ENCODE measurements at regions not wholly inside any gene's neighbourhood (a gene's known extent, or its start where the extent isn't known, plus 50 kb on each side); places are given as distances from the start of the nearest gene placed in this dataset.

DNA sequence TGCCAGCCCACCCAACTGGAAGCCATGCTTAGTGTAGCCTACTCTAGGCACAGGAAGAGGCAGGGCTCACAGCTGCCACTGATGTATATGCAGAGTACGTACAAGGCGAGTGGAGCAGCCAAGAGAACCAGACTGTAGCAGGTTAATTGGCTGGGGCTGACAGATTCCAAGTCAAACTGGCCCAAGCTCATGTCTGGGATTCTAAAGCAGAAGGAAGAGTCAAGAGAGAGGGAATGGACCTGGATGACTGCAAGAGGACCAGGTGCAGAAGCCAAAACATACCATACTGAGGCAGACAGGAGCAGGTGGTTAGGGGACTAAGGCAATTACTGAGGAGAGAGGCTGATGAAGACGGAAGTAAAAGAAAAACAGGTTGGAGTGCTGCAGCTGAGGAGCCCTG is 51.3 kb upstream of the LRRN2 start:
- 49 to 73% (median 65%) methylated on average over 3 of the region's 3 CpGs for WGBS, 3 donors
- no peaks in the 10 kb centered on the region for H3K4me1 ChIP-seq (ENCODE audit: control insufficient read depth in 3 of 3, insufficient read depth in 2 of 3, low read depth in 1 of 3, low read length in 2 of 3)
- peaks cover 0 to 10% (median 0%) of the 10 kb centered on the region in 3 donors for H3K27me3 ChIP-seq (ENCODE audit: control insufficient read depth in 3 of 3, insufficient read depth in 3 of 3, low read length in 3 of 3)
- no peak overlapping the region for H3K4me3 ChIP-seq (ENCODE audit: low read depth in 1 of 3, low read length in 3 of 3)
- H3K27ac ChIP-seq (ENCODE audit: low read depth in 1 of 3, low read length in 2 of 3) = no peak overlapping the region
- no peaks in the 10 kb centered on the region for H3K36me3 ChIP-seq (ENCODE audit: control insufficient read depth in 3 of 3, insufficient read depth in 2 of 3, low read depth in 1 of 3, low read length in 3 of 3)
- DNase-seq = no peak
- no peak for FAIRE-seq
- H3K9me3 ChIP-seq (ENCODE audit: control insufficient read depth in 2 of 2, insufficient read depth in 1 of 2, low read depth in 1 of 2, low read length in 1 of 2) = peaks cover 0 to 3% of the 10 kb centered on the region in 2 donors

DNA sequence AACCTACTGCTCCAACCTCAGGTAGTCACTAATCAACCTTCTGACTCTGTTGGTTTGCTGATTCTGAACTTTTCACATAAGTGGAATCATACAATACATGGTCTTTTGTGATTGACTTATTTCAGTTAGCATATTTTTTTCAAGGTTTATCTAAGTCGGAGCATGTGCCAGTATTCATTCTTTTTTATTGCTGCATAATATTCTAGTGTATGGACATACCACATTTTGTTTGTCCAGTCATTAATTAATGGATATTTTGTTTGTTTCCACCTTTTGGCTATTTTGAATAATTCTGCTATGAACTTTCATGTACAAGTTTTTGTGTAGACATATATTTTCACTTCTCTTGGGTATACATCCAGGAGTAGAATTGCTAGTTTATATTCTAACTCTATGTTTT is 53.0 kb upstream of the LRRN2 start:
- H3K9me3 ChIP-seq (ENCODE audit: control insufficient read depth in 2 of 2, insufficient read depth in 1 of 2, low read depth in 1 of 2, low read length in 1 of 2) = peaks cover 0 to 3% of the 10 kb centered on the region in 2 donors
- peaks cover 0 to 15% (median 2%) of the 10 kb centered on the region in 3 donors for H3K27me3 ChIP-seq (ENCODE audit: control insufficient read depth in 3 of 3, insufficient read depth in 3 of 3, low read length in 3 of 3)
- no peaks in the 10 kb centered on the region for H3K36me3 ChIP-seq (ENCODE audit: control insufficient read depth in 3 of 3, insufficient read depth in 2 of 3, low read depth in 1 of 3, low read length in 3 of 3)
- no peak for DNase-seq
- no peaks in the 10 kb centered on the region for H3K4me1 ChIP-seq (ENCODE audit: control insufficient read depth in 3 of 3, insufficient read depth in 2 of 3, low read depth in 1 of 3, low read length in 2 of 3)
- no peak overlapping the region for H3K27ac ChIP-seq (ENCODE audit: low read depth in 1 of 3, low read length in 2 of 3)
- no peak overlapping the region for H3K4me3 ChIP-seq (ENCODE audit: low read depth in 1 of 3, low read length in 3 of 3)
- FAIRE-seq = no peak
- 84 to 89% (median 88%) methylated on average over 1 of the region's 1 CpG for WGBS, 3 donors

DNA sequence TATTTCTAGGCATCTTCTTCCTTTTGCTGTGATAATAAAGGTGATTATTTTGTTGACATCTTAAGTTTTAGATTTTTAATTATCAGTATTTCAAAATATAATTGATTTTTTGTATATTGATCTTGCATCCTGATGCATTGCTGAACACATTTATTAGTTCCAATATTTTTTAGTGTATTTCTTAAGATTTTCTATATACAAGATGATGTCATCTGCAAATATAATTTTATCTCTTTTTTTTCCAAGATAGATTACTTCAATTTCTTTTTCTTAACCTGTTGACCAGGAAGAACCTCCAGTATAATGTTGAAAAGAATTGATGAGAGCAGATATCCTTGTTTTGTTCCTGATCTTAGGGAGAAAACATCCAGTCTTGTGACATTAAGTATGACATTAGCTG is 54.8 kb upstream of the LRRN2 start:
- no peak for DNase-seq
- Histone ChIP-seq H3K27ac (ENCODE audit: low read depth in 1 of 3, low read length in 2 of 3) (no peak overlapping the region), H3K36me3 (ENCODE audit: control insufficient read depth in 3 of 3, insufficient read depth in 2 of 3, low read depth in 1 of 3, low read length in 3 of 3) (no peaks in the 10 kb centered on the region), H3K27me3 (ENCODE audit: control insufficient read depth in 3 of 3, insufficient read depth in 3 of 3, low read length in 3 of 3) (peaks cover 0 to 14% (median 5%) of the 10 kb centered on the region in 3 donors), H3K4me3 (ENCODE audit: low read depth in 1 of 3, low read length in 3 of 3) (no peak overlapping the region), H3K4me1 (ENCODE audit: control insufficient read depth in 3 of 3, insufficient read depth in 2 of 3, low read depth in 1 of 3, low read length in 2 of 3) (no peaks in the 10 kb centered on the region), H3K9me3 (ENCODE audit: control insufficient read depth in 2 of 2, insufficient read depth in 1 of 2, low read depth in 1 of 2, low read length in 1 of 2) (no peaks in the 10 kb centered on the region)
- no peak for FAIRE-seq

DNA sequence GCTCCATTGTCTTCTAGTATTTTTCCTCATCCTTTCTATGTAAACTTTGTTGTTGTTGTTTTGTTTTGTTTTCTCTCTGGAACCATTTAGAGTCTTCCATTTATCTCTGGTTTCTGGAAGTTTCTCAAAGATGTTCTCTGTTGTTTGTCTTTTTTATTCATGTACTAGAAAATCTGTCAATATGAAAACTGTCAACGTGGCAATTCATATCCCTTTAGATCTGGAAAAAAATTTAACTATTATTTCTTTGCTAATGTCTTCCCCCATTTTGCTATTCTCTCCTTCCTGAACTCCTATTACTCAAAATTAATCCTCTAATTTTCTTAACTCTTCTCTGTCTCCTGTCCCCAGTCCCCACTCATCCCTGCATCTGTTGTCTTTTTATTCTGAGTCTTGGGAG is 55.9 kb upstream of the LRRN2 start:
- DNase-seq = no peak
- 62 to 82% (median 74%) methylated on average over 1 of the region's 1 CpG for WGBS, 3 donors
- Histone ChIP-seq H3K27ac (ENCODE audit: low read depth in 1 of 3, low read length in 2 of 3) (no peak overlapping the region), H3K4me1 (ENCODE audit: control insufficient read depth in 3 of 3, insufficient read depth in 2 of 3, low read depth in 1 of 3, low read length in 2 of 3) (no peaks in the 10 kb centered on the region), H3K27me3 (ENCODE audit: control insufficient read depth in 3 of 3, insufficient read depth in 3 of 3, low read length in 3 of 3) (peaks cover 0 to 14% (median 5%) of the 10 kb centered on the region in 3 donors), H3K4me3 (ENCODE audit: low read depth in 1 of 3, low read length in 3 of 3) (no peak overlapping the region), H3K36me3 (ENCODE audit: control insufficient read depth in 3 of 3, insufficient read depth in 2 of 3, low read depth in 1 of 3, low read length in 3 of 3) (no peaks in the 10 kb centered on the region), H3K9me3 (ENCODE audit: control insufficient read depth in 2 of 2, insufficient read depth in 1 of 2, low read depth in 1 of 2, low read length in 1 of 2) (no peaks in the 10 kb centered on the region)
- no peak for FAIRE-seq

DNA sequence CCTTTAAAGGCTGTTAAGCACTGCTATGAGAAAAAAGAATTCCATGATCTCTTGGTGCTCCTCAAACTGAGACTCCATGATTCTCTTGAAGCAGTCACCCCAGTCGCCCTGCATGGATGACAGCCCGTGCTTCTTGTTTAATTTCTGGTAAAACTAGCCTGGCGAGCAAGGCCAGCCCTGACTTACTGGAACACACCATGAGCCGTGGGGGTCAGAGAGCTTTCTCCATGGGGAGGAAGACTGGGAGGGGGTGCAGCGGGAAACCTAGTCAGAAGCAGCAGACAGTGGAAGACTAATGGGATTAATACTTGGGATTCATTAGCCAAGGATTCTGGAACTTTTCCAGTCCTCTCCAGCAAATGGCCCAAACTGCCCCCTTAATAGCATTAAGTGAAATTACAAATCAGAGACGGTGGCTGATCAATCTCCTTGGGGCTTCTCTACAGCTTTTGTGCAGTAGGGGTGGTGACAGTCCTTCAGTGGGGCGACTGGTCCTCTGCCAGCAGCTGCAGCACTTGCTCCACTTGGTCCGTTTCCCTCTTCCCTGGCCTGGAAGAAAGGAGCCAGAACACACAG is 57.2 kb upstream of the LRRN2 start:
- FAIRE-seq = no peak
- Histone ChIP-seq H3K27ac (ENCODE audit: low read depth in 1 of 3, low read length in 2 of 3) (no peak overlapping the region), H3K4me3 (ENCODE audit: low read depth in 1 of 3, low read length in 3 of 3) (no peak overlapping the region), H3K27me3 (ENCODE audit: control insufficient read depth in 3 of 3, insufficient read depth in 3 of 3, low read length in 3 of 3) (peaks cover 0 to 12% (median 5%) of the 10 kb centered on the region in 3 donors), H3K36me3 (ENCODE audit: control insufficient read depth in 3 of 3, insufficient read depth in 2 of 3, low read depth in 1 of 3, low read length in 3 of 3) (no peaks in the 10 kb centered on the region), H3K4me1 (ENCODE audit: control insufficient read depth in 3 of 3, insufficient read depth in 2 of 3, low read depth in 1 of 3, low read length in 2 of 3) (no peaks in the 10 kb centered on the region), H3K9me3 (ENCODE audit: control insufficient read depth in 2 of 2, insufficient read depth in 1 of 2, low read depth in 1 of 2, low read length in 1 of 2) (no peaks in the 10 kb centered on the region)
- WGBS, 3 donors = 75 to 80% (median 78%) methylated on average over 8 of the region's 8 CpGs
- DNase-seq = no peak

DNA sequence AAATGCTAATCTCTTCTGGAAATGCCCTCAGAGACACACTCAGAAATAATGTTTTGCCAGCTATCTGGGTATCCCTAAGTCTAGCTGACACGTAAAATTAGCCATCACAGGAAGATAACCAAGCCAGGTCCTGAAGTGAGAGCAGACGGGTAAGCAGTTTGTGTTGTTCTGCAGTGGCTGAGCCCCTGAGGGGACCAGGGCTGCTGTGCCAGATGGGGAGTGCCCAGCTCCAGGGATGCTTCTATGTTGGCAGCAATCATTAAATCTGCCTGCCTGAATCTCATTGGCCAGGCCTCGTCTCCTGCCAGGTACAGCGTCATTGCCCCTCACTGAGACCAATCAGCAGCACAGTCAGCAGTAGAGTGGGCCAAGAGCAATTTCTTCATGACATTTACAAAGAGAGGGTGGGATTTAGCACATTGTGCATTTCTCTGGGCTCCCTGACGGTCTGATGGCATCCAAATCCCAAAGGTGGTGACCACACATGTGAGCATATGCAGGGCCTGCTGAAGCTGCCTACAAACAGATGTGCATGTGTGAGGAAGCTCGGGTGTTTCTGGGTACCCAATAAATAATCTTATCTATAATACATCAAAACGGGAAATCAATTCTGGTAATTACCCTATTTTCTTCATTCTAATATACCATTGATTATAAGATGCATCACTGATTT is 58.7 kb upstream of the LRRN2 start:
- Histone ChIP-seq H3K4me1 (ENCODE audit: control insufficient read depth in 3 of 3, insufficient read depth in 2 of 3, low read depth in 1 of 3, low read length in 2 of 3) (no peaks in the 10 kb centered on the region), H3K36me3 (ENCODE audit: control insufficient read depth in 3 of 3, insufficient read depth in 2 of 3, low read depth in 1 of 3, low read length in 3 of 3) (no peaks in the 10 kb centered on the region), H3K4me3 (ENCODE audit: low read depth in 1 of 3, low read length in 3 of 3) (no peak overlapping the region), H3K27me3 (ENCODE audit: control insufficient read depth in 3 of 3, insufficient read depth in 3 of 3, low read length in 3 of 3) (peaks cover 0 to 12% (median 5%) of the 10 kb centered on the region in 3 donors), H3K27ac (ENCODE audit: low read depth in 1 of 3, low read length in 2 of 3) (no peak overlapping the region), H3K9me3 (ENCODE audit: control insufficient read depth in 2 of 2, insufficient read depth in 1 of 2, low read depth in 1 of 2, low read length in 1 of 2) (no peaks in the 10 kb centered on the region)
- 67 to 82% (median 77%) methylated on average over 7 of the region's 7 CpGs for WGBS, 3 donors
- FAIRE-seq (no peak), DNase-seq (no peak)

DNA sequence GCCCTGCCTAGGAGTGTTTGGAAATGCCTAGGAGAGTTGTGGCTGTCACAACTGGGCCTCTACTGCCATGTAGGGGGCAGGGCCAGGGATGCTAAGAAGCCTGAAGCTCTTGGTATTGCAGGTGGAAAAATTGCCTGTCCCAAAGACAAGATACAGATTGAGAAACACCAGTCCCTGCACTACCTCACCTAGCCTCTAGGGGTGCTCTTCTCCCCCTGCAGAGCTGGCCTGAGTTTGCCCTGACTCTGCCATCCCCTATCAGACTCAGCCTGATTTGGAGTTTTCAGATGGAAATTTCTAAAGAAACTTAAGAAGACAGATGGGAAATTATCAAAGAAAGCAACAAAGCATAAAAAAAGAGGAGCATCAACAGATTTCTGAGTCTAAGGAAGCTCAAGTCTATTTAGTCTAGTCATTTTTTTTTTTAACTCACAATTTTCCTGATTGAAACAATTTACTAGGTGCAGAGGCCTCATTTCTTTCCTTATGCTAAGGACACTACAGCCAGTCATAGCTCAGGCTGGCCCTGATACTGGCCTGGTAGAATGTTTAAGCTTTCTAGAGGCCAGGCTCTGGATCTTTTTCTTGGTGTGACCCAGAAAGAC is 61.4 kb upstream of the LRRN2 start:
- Histone ChIP-seq H3K4me3 (ENCODE audit: low read depth in 1 of 3, low read length in 3 of 3) (no peak overlapping the region), H3K27me3 (ENCODE audit: control insufficient read depth in 3 of 3, insufficient read depth in 3 of 3, low read length in 3 of 3) (peaks cover 0 to 17% (median 5%) of the 10 kb centered on the region in 3 donors), H3K9me3 (ENCODE audit: control insufficient read depth in 2 of 2, insufficient read depth in 1 of 2, low read depth in 1 of 2, low read length in 1 of 2) (no peaks in the 10 kb centered on the region), H3K27ac (ENCODE audit: low read depth in 1 of 3, low read length in 2 of 3) (no peak overlapping the region), H3K36me3 (ENCODE audit: control insufficient read depth in 3 of 3, insufficient read depth in 2 of 3, low read depth in 1 of 3, low read length in 3 of 3) (no peaks in the 10 kb centered on the region), H3K4me1 (ENCODE audit: control insufficient read depth in 3 of 3, insufficient read depth in 2 of 3, low read depth in 1 of 3, low read length in 2 of 3) (no peaks in the 10 kb centered on the region)
- DNase-seq = peak; percentile 56 to 58
- no peak for FAIRE-seq

DNA sequence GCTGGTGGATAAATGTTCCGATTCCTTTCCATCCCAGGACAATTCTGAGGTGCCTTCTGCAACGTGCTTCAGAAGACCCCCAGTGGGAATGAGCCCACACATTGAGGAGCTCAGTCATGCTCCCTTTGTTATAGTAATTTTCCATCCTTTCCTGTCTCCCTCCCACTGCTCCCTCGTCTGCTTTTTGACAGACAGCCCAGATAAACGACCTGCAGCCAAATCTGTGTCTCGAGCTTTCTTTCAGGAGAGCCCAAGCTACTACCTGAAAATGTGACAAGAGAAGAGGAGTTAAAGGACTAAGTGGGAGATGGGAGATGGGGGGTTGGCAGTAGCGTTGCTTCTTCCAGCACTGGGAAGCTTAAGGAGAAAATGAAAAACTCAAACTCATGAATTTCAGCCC is 65.9 kb upstream of the LRRN2 start:
- Histone ChIP-seq H3K27ac (ENCODE audit: low read depth in 1 of 3, low read length in 2 of 3) (no peak overlapping the region), H3K4me1 (ENCODE audit: control insufficient read depth in 3 of 3, insufficient read depth in 2 of 3, low read depth in 1 of 3, low read length in 2 of 3) (no peaks in the 10 kb centered on the region), H3K4me3 (ENCODE audit: low read depth in 1 of 3, low read length in 3 of 3) (no peak overlapping the region), H3K36me3 (ENCODE audit: control insufficient read depth in 3 of 3, insufficient read depth in 2 of 3, low read depth in 1 of 3, low read length in 3 of 3) (no peaks in the 10 kb centered on the region), H3K9me3 (ENCODE audit: control insufficient read depth in 2 of 2, insufficient read depth in 1 of 2, low read depth in 1 of 2, low read length in 1 of 2) (no peaks in the 10 kb centered on the region), H3K27me3 (ENCODE audit: control insufficient read depth in 3 of 3, insufficient read depth in 3 of 3, low read length in 3 of 3) (peaks cover 0 to 5% (median 0%) of the 10 kb centered on the region in 3 donors)
- FAIRE-seq (no peak), DNase-seq (no peak)
- 38 to 52% (median 41%) methylated on average over 6 of the region's 6 CpGs for WGBS, 3 donors

All from small intestine (tissue), 7 donors.